Muscle of leg (tissue), 3 donors: ENCODE measurements at regions not wholly inside any gene's neighbourhood (a gene's known extent, or its start where the extent isn't known, plus 50 kb on each side); places are given as distances from the start of the nearest gene placed in this dataset.

ENCODE experiments used
- DNase-seq: peaks from one replicate; pipeline ENCODE4 v3.0.0; 2013
- H3K27ac ChIP-seq: one replicate; pipeline ENCODE4 v1.5.1; 2013; ENCODE audit warnings: mild to moderate bottlenecking, low read length, control low read depth
- H3K27me3 ChIP-seq: one replicate; pipeline ENCODE4 v1.6.1; 2013; ENCODE audit warnings: low read length; ENCODE audit not compliant: control insufficient read depth, insufficient read depth
- H3K36me3 ChIP-seq: one replicate; pipeline ENCODE4 v1.6.1; 2013; ENCODE audit warnings: low read length; ENCODE audit not compliant: control insufficient read depth, insufficient read depth
- H3K4me1 ChIP-seq: one replicate; pipeline ENCODE4 v1.6.1; 2013; ENCODE audit warnings: low read length; ENCODE audit not compliant: control insufficient read depth, insufficient read depth
- H3K4me3 ChIP-seq: one replicate; pipeline ENCODE4 v1.5.1; 2013; ENCODE audit warnings: low read length, control low read depth
- H3K9me3 ChIP-seq: replicated peaks from 2 replicates; pipeline ENCODE4 v1.6.1; 2013; ENCODE audit warnings: low read depth, low read length; ENCODE audit not compliant: control insufficient read depth
- whole genome bisulfite sequencing: methylation state at CpG from one replicate; pipeline ENCODE4 v1.1.5; 2013; ENCODE audit warnings: missing lambda C conversion rate; ENCODE audit not compliant: insufficient coverage; 5-methylcytosine and 5-hydroxymethylcytosine counted together

DNA sequence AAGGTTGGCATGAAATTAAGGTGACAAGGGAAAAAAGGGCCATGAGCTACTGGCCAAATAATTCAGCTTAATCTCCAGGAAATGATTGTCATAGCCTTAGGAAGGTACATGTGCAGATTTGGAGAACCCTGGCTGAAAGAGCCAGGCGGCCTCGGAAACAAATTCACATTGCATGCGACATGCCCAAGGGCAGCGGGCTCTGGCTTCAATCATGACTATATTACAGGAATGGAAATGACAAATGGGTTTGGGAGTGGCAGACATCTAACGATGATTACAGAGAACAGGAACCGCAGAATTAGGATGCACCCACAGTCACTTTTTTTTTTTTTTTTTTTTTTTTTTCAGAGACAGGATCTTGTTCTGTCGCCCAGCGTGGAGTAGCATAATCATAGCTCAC, 112.4 kb upstream of the SALL4 start:
- Histone ChIP-seq H3K27ac (no peak overlapping the region), H3K4me1 (peaks cover 3% of the 10 kb centered on the region), H3K27me3 (no peaks in the 10 kb centered on the region), H3K36me3 (no peaks in the 10 kb centered on the region), H3K4me3 (no peak overlapping the region), H3K9me3 (no peaks in the 10 kb centered on the region)
- 83% methylated on average over 4 of the region's 8 CpGs for WGBS
- DNase-seq, result no peak

DNA sequence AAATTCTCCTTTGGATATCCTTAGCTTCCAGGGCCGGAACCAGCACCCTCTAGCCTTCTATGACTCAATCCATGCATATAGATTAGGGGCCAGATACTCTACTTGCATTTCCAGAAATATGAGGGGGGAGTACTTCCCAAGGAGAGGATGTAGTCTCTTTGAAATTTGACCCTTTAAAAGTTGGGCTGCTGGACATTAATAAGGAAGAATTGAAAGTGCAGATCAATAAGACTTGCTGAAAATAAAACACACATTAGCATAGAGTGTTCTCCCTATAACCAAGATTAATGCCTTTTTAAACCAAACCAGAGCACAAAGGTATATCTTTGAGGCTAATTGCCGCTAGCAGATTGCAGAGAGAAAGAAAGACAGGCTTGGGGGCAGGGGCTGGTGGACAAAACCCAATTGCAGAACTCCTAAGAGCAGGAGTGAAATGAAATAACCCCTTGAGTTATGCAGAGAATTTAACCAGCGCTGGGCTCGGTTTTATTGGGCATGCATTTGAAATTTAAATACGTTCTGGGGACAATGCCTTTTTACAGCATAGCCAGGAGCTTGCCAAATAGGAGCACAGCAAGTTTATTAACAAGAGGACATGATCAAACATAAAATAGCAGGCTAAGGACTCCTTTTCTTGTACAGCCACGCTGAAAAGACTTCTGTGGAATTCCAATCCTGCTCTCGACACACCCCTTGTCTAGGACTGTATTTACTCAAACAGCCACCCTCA, 108.2 kb upstream of the SALL4 start:
- H3K27ac ChIP-seq, result no peak overlapping the region
- no peak for DNase-seq
- 26% methylated on average over 5 of the region's 7 CpGs for WGBS

GRCh38 chr20:51906679-51907078, 104.4 kb upstream of the SALL4 start:
- no peaks in the 10 kb centered on the region for H3K9me3 ChIP-seq
- peaks cover 3% of the 10 kb centered on the region for H3K4me1 ChIP-seq
- H3K27ac ChIP-seq, result no peak overlapping the region
- no CpG with 5 or more reads among the region's 1 CpG for WGBS
- no peak overlapping the region for H3K4me3 ChIP-seq
- DNase-seq, result no peak
- H3K27me3 ChIP-seq, result no peaks in the 10 kb centered on the region
- no peaks in the 10 kb centered on the region for H3K36me3 ChIP-seq

More for the DNA sequence above, 108.2 kb upstream of the SALL4 start:
- no peaks in the 10 kb centered on the region for H3K36me3 ChIP-seq
- no peak overlapping the region for H3K4me3 ChIP-seq
- H3K27me3 ChIP-seq, result no peaks in the 10 kb centered on the region
- H3K9me3 ChIP-seq, result no peaks in the 10 kb centered on the region
- H3K4me1 ChIP-seq, result peaks cover 3% of the 10 kb centered on the region

GRCh38 chr20:51906049-51906448, 103.7 kb upstream of the SALL4 start:
- Histone ChIP-seq H3K27me3 (no peaks in the 10 kb centered on the region), H3K27ac (no peak overlapping the region), H3K4me1 (peaks cover 3% of the 10 kb centered on the region), H3K9me3 (no peaks in the 10 kb centered on the region), H3K36me3 (no peaks in the 10 kb centered on the region), H3K4me3 (no peak overlapping the region)
- WGBS, result no CpG with 5 or more reads among the region's 6 CpGs
- DNase-seq, result no peak

DNA sequence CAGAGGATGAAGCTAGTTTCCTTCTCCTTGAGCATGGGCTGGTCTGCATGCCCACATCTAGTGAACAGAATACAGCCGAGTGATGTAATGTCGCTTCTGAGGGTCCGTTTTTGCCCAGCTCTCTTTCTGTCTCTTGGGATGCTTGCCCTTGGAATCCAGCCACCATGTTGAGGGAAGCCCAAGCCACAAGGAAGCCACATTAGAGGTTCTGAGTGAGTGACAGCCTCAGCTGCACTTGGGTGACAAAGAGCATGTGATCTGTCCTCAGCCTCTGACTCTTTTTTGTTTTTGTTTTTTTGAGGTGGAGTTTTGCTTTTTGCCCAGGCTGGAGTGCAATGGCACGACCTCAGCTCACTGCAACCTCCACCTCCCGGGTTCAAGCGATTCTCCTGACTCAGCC, 100.6 kb upstream of the SALL4 start:
- 93% methylated on average over 2 of the region's 6 CpGs for WGBS
- H3K4me3 ChIP-seq, result no peak overlapping the region
- H3K27me3 ChIP-seq, result no peaks in the 10 kb centered on the region
- no peaks in the 10 kb centered on the region for H3K9me3 ChIP-seq
- DNase-seq, result no peak
- H3K4me1 ChIP-seq, result no peaks in the 10 kb centered on the region
- no peak overlapping the region for H3K27ac ChIP-seq
- H3K36me3 ChIP-seq, result no peaks in the 10 kb centered on the region

- H3K27ac ChIP-seq, result no peak overlapping the region
- no peaks in the 10 kb centered on the region for H3K36me3 ChIP-seq
- no peak overlapping the region for H3K4me3 ChIP-seq
- DNase-seq, result no peak
- H3K4me1 ChIP-seq, result no peaks in the 10 kb centered on the region
- H3K9me3 ChIP-seq, result no peaks in the 10 kb centered on the region
- whole genome bisulfite sequencing, result no CpG with 5 or more reads among the region's 3 CpGs
- no peaks in the 10 kb centered on the region for H3K27me3 ChIP-seq
These were observed 98.1 kb upstream of the SALL4 start for GRCh38 chr20:51900443-51900842.

DNA sequence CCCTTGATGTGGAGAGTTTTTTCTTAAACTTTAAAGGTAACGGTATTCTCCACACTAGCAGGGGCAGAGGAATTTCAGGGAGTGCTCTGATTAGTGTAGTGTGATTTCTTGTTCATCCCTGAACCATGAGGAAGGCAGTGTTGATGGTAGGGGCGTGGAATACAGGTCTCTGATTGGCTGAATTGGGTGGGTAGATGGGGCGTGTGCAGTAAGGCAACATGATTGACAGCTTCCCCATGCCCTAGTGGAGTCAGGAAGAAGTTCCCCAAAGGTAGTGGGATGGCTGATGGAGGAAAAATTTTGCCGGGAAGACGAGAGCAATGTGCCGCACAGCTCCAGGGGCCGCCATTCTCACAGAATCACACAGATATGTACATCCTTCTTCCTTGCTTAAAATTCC, 97.4 kb upstream of the SALL4 start:
- 83% methylated on average over 3 of the region's 7 CpGs for WGBS

DNA sequence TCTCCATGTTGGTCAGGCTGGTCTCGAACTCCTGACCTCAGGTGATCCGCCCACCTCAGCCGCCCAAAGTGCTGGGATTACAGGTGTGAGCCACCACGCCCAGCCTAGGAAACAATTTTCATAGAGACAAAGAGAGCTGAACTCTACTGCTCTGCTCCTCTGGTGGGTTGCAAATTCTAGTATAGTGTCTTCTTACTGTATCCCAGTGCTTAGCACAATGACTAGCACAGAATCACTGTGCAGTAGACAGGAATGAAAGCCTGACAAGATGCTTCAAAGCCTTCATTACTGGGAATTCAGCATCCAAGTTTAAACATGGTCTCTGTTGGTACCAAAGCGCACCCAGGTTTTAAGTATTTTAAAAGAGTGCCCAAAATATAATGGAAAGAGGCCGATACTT, 96.5 kb upstream of the SALL4 start:
- H3K4me1 ChIP-seq, result no peaks in the 10 kb centered on the region
- H3K9me3 ChIP-seq, result no peaks in the 10 kb centered on the region
- 93% methylated on average over 6 of the region's 6 CpGs for WGBS
- no peak overlapping the region for H3K4me3 ChIP-seq
- no peaks in the 10 kb centered on the region for H3K36me3 ChIP-seq
- DNase-seq, result no peak
- H3K27me3 ChIP-seq, result no peaks in the 10 kb centered on the region
- H3K27ac ChIP-seq, result no peak overlapping the region

More for the DNA sequence above, 97.4 kb upstream of the SALL4 start:
- Histone ChIP-seq H3K27me3 (no peaks in the 10 kb centered on the region), H3K4me1 (no peaks in the 10 kb centered on the region), H3K36me3 (no peaks in the 10 kb centered on the region), H3K4me3 (no peak overlapping the region), H3K27ac (no peak overlapping the region), H3K9me3 (no peaks in the 10 kb centered on the region)
- no peak for DNase-seq

DNA sequence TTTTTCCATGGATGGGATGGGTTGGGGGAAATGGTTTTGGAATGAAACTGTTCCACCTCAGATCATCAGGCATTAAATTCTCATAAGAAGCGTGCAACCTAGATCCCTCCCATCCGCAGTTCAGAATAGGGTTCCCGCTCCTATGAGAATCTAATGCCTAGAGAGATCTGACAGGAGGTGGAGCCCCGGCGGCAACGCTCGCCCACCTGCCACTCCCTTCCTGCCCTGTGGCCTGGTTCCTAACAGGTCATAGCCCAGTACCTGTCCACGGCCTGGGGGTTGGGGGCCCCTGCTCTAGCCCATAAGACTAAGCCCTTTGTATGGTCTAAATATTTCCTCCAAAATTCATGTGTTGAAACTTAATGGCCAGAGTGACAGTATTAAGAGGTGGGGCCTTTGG, 92.3 kb upstream of the SALL4 start:
- Histone ChIP-seq H3K27ac (no peak overlapping the region), H3K36me3 (no peaks in the 10 kb centered on the region), H3K9me3 (no peaks in the 10 kb centered on the region), H3K27me3 (no peaks in the 10 kb centered on the region), H3K4me1 (no peaks in the 10 kb centered on the region), H3K4me3 (no peak overlapping the region)
- no CpG with 5 or more reads among the region's 8 CpGs for WGBS
- no peak for DNase-seq

GRCh38 chr20:51894201-51894600, 91.9 kb upstream of the SALL4 start:
- H3K27ac ChIP-seq, result no peak overlapping the region
- no peak overlapping the region for H3K4me3 ChIP-seq
- DNase-seq, result no peak
- H3K9me3 ChIP-seq, result no peaks in the 10 kb centered on the region
- no peaks in the 10 kb centered on the region for H3K27me3 ChIP-seq
- no peaks in the 10 kb centered on the region for H3K4me1 ChIP-seq
- H3K36me3 ChIP-seq, result no peaks in the 10 kb centered on the region
- no CpG with 5 or more reads among the region's 6 CpGs for WGBS

DNA sequence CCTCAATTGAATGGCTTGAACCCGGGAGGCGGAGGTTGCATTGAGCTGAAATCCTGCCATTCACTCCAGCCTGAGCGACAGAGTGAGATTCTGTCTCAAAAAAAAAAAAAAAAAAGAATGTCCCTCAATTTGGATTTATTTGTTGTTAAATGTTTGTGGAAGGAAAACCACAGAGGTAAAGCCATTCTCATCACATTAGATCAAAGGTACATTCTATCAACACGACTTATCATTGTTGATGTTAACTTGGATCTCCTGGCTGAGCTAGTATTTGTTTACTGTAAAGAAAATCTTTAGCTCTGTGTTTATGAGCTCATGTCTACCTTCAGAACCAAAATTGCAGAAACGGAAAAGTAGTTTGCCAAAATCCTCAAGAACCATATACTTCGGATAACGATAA, 91.4 kb upstream of the SALL4 start:
- no CpG with 5 or more reads among the region's 7 CpGs for WGBS
- DNase-seq, result no peak
- Histone ChIP-seq H3K4me1 (no peaks in the 10 kb centered on the region), H3K27me3 (no peaks in the 10 kb centered on the region), H3K9me3 (no peaks in the 10 kb centered on the region), H3K36me3 (no peaks in the 10 kb centered on the region), H3K27ac (no peak overlapping the region), H3K4me3 (no peak overlapping the region)
